ENCODE measurements at regions not wholly inside any gene's neighbourhood (a gene's known extent, or its start where the extent isn't known, plus 50 kb on each side); places are given as distances from the start of the nearest gene placed in this dataset.

- DNase-seq (ENCODE audit: low read depth, low spot score) (no peak), ATAC-seq (no peak), FAIRE-seq (no peak)
- TF ChIP-seq RB1 (IDR thresholded peaks at IDR 0.05; ENCODE audit: borderline replicate concordance) (no peak), RBBP5 (conservative IDR thresholded peaks at IDR 0.05) (no peak), RELB (IDR thresholded peaks at IDR 0.05; ENCODE audit: low read depth) (no peak), REST (IDR thresholded peaks at IDR 0.05; ENCODE audit: low read depth, low read length) (no peak), JUND (IDR thresholded peaks at IDR 0.05; ENCODE audit: low read depth, low read length) (no peak), PAX5 (IDR thresholded peaks at IDR 0.05; ENCODE audit: borderline replicate concordance, low read depth, low read length) (no peak), MTA3 (IDR thresholded peaks at IDR 0.05; ENCODE audit: borderline replicate concordance, low read length) (no peak)
- ChIA-PET CTCF (interaction anchor here (0.7 kb wide), 1 partner anchor 50 kb away, joined by 3 read pairs; no protein-coding TSS in a partner anchor), RAD21 (ENCODE audit: unreplicated experiment) (no interaction called here), POLR2A (no interaction called here), SMC1A (ENCODE audit: uncharacterized antibody, unreplicated experiment) (interaction anchor here (1.1 kb wide), 1 partner anchor 405 kb away, joined by 3 read pairs; no protein-coding TSS in a partner anchor)
- no peaks in the 10 kb centered on the region; a peak in 1 of 4 replicates for H3K27me3 ChIP-seq (replicated peaks in 1 of 2; ENCODE audit: control insufficient read depth in 2 of 2, insufficient read depth in 2 of 2, low read length in 1 of 2)
- 24% methylated on average over 6 of the region's 6 CpGs for WGBS (ENCODE audit: insufficient coverage, insufficient replicate concordance, low lambda C conversion rate, missing lambda C conversion rate)
- H3K4me2 ChIP-seq (ENCODE audit: control insufficient read depth, insufficient read depth) = no peak overlapping the region
- no peak overlapping the region for H3K9ac ChIP-seq (ENCODE audit: control insufficient read depth, insufficient read depth, low read length)
- no peak overlapping the region for H3K4me3 ChIP-seq
- in situ Hi-C loops (cut with MboI) = no loop called here
- H3K36me3 ChIP-seq (ENCODE audit: control insufficient read depth in 2 of 2, insufficient read depth in 2 of 2, low read length in 1 of 2) = no peaks in the 10 kb centered on the region
- no peaks in the 10 kb centered on the region for H3K79me2 ChIP-seq (ENCODE audit: control insufficient read depth, insufficient read depth, low read length)
- intact Hi-C loops (cut with micrococcal nuclease; ENCODE audit: unreplicated experiment) = no loop called here
- H4K20me1 ChIP-seq (ENCODE audit: control insufficient read depth, insufficient read depth) = no peaks in the 10 kb centered on the region
- H3K9me3 ChIP-seq (replicated peaks; ENCODE audit: control insufficient read depth, insufficient read depth, low read length) = no peaks in the 10 kb centered on the region
- no peaks in the 10 kb centered on the region for H3K4me1 ChIP-seq (ENCODE audit: control insufficient read depth, insufficient read depth, low read length)
- H2AFZ ChIP-seq (ENCODE audit: control insufficient read depth, low read depth, low read length) = no peak overlapping the region
- no peak overlapping the region for H3K27ac ChIP-seq (ENCODE audit: control insufficient read depth, insufficient read depth)
- no TSS peak for BruUV-seq (replicated peaks)
These were observed 88.1 kb upstream of the ADAMTSL1 start for GRCh38 chr9:18385696-18386490.
